A673 (cell line): ENCODE measurements at regions not wholly inside any gene's neighbourhood (a gene's known extent, or its start where the extent isn't known, plus 50 kb on each side); places are given as distances from the start of the nearest gene placed in this dataset.

Experiments
- BruUV-seq: library from RNA; stranded (reverse); fragments of 400-500 nt; replicated peaks from 2 replicates; lab custom pipeline; 2021; lab: Mats Ljungman, UMichigan
- CTCF ChIA-PET: fragments of 300-600 bp; sonication (Branson Sonifier 250); formaldehyde crosslinking; loops from one replicate; lab custom pipeline; 2022; ENCODE audit warnings: antibody characterized with exemption; lab: Charles Lee
- POLR2A ChIA-PET: fragments of 300-600 bp; sonication (Branson Sonifier 250); formaldehyde crosslinking; loops from one replicate; lab custom pipeline; 2022; ENCODE audit warnings: antibody characterized with exemption; ENCODE audit not compliant: low non-redundant PET; lab: Charles Lee
- DNase-seq: peaks from one replicate; pipeline ENCODE4 v3.0.0-alpha.2; 2015; ENCODE audit warnings: low spot score
- H3K27ac ChIP-seq: fragments of 200-600 bp; sonication (generic); 2 replicates; pipeline ENCODE4 v1.5.1; 2016; ENCODE audit warnings: mixed run types, low read depth, mild to moderate bottlenecking, mixed read lengths, antibody characterized with exemption, low read length; ENCODE audit not compliant: poor library complexity, severe bottlenecking
- H3K27me3 ChIP-seq: fragments of 200-600 bp; sonication (generic); replicated peaks from 2 replicates; pipeline ENCODE4 v1.6.1; 2017; ENCODE audit warnings: mixed run types, low read depth, mild to moderate bottlenecking, mixed read lengths, antibody characterized with exemption, low read length; ENCODE audit not compliant: insufficient read depth, poor library complexity
- H3K36me3 ChIP-seq: fragments of 200-600 bp; sonication (generic); 2 replicates; pipeline ENCODE4 v1.6.1; 2016; ENCODE audit warnings: mixed run types, mild to moderate bottlenecking, mixed read lengths, antibody characterized with exemption, low read length; ENCODE audit not compliant: insufficient read depth, poor library complexity, severe bottlenecking
- H3K4me1 ChIP-seq: fragments of 200-600 bp; sonication (generic); 2 replicates; pipeline ENCODE4 v1.6.1; 2017; ENCODE audit warnings: mixed run types, mild to moderate bottlenecking, mixed read lengths, antibody characterized with exemption, low read length; ENCODE audit not compliant: insufficient read depth, poor library complexity, severe bottlenecking
- H3K4me3 ChIP-seq: fragments of 200-600 bp; sonication (generic); 2 replicates; pipeline ENCODE4 v1.5.1; 2016; ENCODE audit warnings: low read depth, mixed run types, mild to moderate bottlenecking, mixed read lengths, low read length; ENCODE audit not compliant: poor library complexity, severe bottlenecking
- H3K9me3 ChIP-seq: fragments of 200-600 bp; sonication (generic); 2 replicates; pipeline ENCODE4 v1.6.1; 2016; ENCODE audit warnings: mixed run types, low read depth, mild to moderate bottlenecking, mixed read lengths, antibody characterized with exemption, low read length; ENCODE audit not compliant: poor library complexity, severe bottlenecking
- EZH2 ChIP-seq: fragments of 200-600 bp; sonication (generic); IDR thresholded peaks from 2 replicates; pipeline ENCODE4 v1.6.1; 2017; ENCODE audit warnings: borderline replicate concordance, low read depth, mild to moderate bottlenecking, mixed read lengths, antibody characterized with exemption, low read length; ENCODE audit not compliant: poor library complexity, severe bottlenecking
- intact Hi-C: fragments of 100-400 bp; cut with micrococcal nuclease; formaldehyde crosslinking; loops from one replicate; pipeline ENCODE4 v1.10.0; 2022; ENCODE audit not compliant: unreplicated experiment
- TF ChIP-seq, protein P1 (sequence below): fragments of 300-800, 200-600 bp; sonication (generic); conservative IDR thresholded peaks from 2 replicates; pipeline ENCODE4 v1.5.1; 2017; ENCODE audit warnings: low read depth, mild to moderate bottlenecking, antibody characterized with exemption, low read length, moderate library complexity, mixed read lengths

DNA sequence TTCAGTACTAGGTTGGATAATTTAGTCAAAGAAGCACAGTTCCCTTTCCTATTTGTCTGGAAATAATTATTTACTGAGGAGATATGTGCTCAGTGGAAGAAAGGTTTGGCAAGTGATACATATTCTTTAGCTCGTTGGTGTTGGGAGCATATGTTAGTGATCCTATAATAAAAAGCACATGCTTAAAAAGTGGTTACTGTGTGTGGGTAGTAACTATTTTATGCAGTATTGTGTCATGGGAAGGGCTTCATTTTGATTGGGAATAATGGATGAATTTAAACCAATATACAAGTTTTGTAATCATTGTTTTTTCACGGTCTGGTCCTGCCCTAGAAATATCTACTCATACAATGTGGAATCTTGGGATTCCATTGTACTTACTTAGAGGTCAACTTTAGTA is 188.7 kb upstream of the PPP1R3A start:
- Histone ChIP-seq H3K27me3 (peaks cover 26% of the 10 kb centered on the region), H3K9me3 (no peaks in the 10 kb centered on the region), H3K27ac (no peak overlapping the region), H3K4me3 (no peak overlapping the region), H3K36me3 (no peaks in the 10 kb centered on the region), H3K4me1 (no peaks in the 10 kb centered on the region)
- no peak for DNase-seq
- POLR2A ChIA-PET = no interaction called here
- no TSS peak for BruUV-seq
- CTCF ChIA-PET = no interaction called here
- TF ChIP-seq, protein P1, sequence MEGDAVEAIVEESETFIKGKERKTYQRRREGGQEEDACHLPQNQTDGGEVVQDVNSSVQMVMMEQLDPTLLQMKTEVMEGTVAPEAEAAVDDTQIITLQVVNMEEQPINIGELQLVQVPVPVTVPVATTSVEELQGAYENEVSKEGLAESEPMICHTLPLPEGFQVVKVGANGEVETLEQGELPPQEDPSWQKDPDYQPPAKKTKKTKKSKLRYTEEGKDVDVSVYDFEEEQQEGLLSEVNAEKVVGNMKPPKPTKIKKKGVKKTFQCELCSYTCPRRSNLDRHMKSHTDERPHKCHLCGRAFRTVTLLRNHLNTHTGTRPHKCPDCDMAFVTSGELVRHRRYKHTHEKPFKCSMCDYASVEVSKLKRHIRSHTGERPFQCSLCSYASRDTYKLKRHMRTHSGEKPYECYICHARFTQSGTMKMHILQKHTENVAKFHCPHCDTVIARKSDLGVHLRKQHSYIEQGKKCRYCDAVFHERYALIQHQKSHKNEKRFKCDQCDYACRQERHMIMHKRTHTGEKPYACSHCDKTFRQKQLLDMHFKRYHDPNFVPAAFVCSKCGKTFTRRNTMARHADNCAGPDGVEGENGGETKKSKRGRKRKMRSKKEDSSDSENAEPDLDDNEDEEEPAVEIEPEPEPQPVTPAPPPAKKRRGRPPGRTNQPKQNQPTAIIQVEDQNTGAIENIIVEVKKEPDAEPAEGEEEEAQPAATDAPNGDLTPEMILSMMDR = no peak
- TF ChIP-seq EZH2 = no peak
- intact Hi-C loops = no loop called here

DNA sequence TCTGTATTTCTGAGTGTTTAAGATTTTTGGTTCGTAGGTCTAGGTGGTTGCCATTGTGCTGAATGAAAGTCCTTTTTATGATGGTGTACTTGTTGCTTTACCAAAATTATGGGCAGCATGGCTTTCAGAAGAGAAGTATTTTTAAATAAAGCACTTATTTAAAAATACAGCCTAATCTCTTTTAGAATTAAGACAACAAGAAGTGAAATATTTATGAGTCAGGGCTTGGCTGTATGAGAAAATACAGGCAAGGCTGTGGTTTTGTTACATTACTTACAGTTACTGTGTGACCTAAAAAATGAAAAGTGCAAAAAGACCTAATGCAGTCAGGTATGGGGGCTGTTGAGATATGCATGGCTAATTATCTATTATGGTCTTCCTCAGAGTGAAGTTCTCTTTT is 185.2 kb upstream of the PPP1R3A start:
- no peak for DNase-seq
- no peak for TF ChIP-seq EZH2
- TF ChIP-seq, protein P1 = no peak
- Histone ChIP-seq H3K27me3 (peaks cover 26% of the 10 kb centered on the region), H3K4me3 (no peak overlapping the region), H3K36me3 (no peaks in the 10 kb centered on the region), H3K27ac (no peak overlapping the region), H3K9me3 (no peaks in the 10 kb centered on the region), H3K4me1 (no peaks in the 10 kb centered on the region)
- BruUV-seq = no TSS peak
- intact Hi-C loops = no loop called here
- CTCF ChIA-PET = no interaction called here
- POLR2A ChIA-PET = no interaction called here

DNA sequence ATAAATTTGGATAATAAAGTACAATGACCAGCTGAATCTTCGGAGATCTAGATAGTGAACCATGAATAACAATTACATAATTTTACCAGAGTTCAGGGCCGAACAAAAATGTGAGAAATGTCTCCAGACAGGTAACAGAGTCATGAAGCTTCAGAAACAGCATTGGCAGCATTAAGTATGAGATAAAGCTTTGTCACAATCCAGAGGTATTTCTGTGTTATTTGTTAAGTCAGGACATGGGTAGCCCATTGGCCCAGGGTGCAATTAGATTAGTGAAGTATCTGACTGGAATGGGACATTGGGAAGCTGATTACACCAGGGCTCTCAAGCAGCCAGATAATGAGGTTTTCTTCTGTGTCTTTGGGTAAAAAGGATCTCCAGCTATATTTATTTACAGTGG is 184.2 kb upstream of the PPP1R3A start:
- no peaks in the 10 kb centered on the region for H3K9me3 ChIP-seq
- H3K27ac ChIP-seq = no peak overlapping the region
- no TSS peak for BruUV-seq
- H3K4me1 ChIP-seq = no peaks in the 10 kb centered on the region
- ChIA-PET CTCF (no interaction called here), POLR2A (interaction anchor here (0.6 kb wide), 1 partner anchor 1319 kb away, joined by 3 read pairs; no protein-coding TSS in a partner anchor)
- intact Hi-C loops = no loop called here
- no peaks in the 10 kb centered on the region for H3K36me3 ChIP-seq
- H3K27me3 ChIP-seq = peaks cover 20% of the 10 kb centered on the region
- TF ChIP-seq EZH2 = no peak
- TF ChIP-seq, protein P1 = no peak
- no peak for DNase-seq
- no peak overlapping the region for H3K4me3 ChIP-seq
